Activated T-cell treated with anti-CD3 and anti-CD28 coated beads, Interleukin-2, amount 50 U/mL, for 72 hours (primary cell): ENCODE measurements at regions not wholly inside any gene's neighbourhood (a gene's known extent, or its start where the extent isn't known, plus 50 kb on each side); places are given as distances from the start of the nearest gene placed in this dataset.

Source experiments
- ATAC-seq, 2 donors: fragments of 150-1000 bp; cut with Tn5 transposase; replicated peaks in 1 of 2; 2 replicates each; pipeline ENCODE4 v1.10.0; 2021; ENCODE audit warnings: moderate library complexity in 2 of 2, mild to moderate bottlenecking in 1 of 2
- DNase-seq, 2 donors: peaks; one replicate each; pipeline ENCODE4 v3.0.0; 2021 to 2022; ENCODE audit warnings: mixed read lengths in 1 of 2
- H3K27ac Mint-ChIP-seq: one replicate; pipeline ENCODE4 v1.8.0; 2022; ENCODE audit warnings: mild to moderate bottlenecking, moderate library complexity, mixed read lengths
- H3K27me3 Mint-ChIP-seq: one replicate; pipeline ENCODE4 v1.8.0; 2022; ENCODE audit warnings: low read depth, mixed read lengths
- H3K36me3 Mint-ChIP-seq, 2 donors: one replicate each; pipeline ENCODE4 v1.8.0; 2022; ENCODE audit warnings: mixed read lengths in 2 of 2, mild to moderate bottlenecking in 1 of 2; ENCODE audit not compliant: insufficient read depth in 2 of 2
- H3K4me1 Mint-ChIP-seq: one replicate; pipeline ENCODE4 v1.8.0; 2022; ENCODE audit warnings: low read depth, mixed read lengths
- H3K4me3 Mint-ChIP-seq, 2 donors: one replicate each; pipeline ENCODE4 v1.8.0; 2022; ENCODE audit warnings: mild to moderate bottlenecking in 2 of 2, mixed read lengths in 2 of 2, moderate library complexity in 2 of 2
- H3K9me3 Mint-ChIP-seq, 2 donors: one replicate each; pipeline ENCODE4 v1.8.0; 2022; ENCODE audit warnings: mixed read lengths in 2 of 2

- peaks cover 22% of the 10 kb centered on the region for H3K27me3 Mint-ChIP-seq
- no peak overlapping the region for H3K4me3 Mint-ChIP-seq
- no peaks in the 10 kb centered on the region for H3K36me3 Mint-ChIP-seq
- no peaks in the 10 kb centered on the region for H3K9me3 Mint-ChIP-seq
- DNase-seq (no peak), ATAC-seq (no peak)
- no peak overlapping the region for H3K27ac Mint-ChIP-seq
- H3K4me1 Mint-ChIP-seq: no peaks in the 10 kb centered on the region
Observed at GRCh38 chr2:237194081-237194480, 108.4 kb downstream of the COPS8 start.

- H3K27ac Mint-ChIP-seq: no peak overlapping the region
- no peaks in the 10 kb centered on the region for H3K9me3 Mint-ChIP-seq
- peaks cover 22% of the 10 kb centered on the region for H3K27me3 Mint-ChIP-seq
- ATAC-seq (no peak), DNase-seq (no peak)
- no peak overlapping the region for H3K4me3 Mint-ChIP-seq
- H3K36me3 Mint-ChIP-seq: no peaks in the 10 kb centered on the region
- no peaks in the 10 kb centered on the region for H3K4me1 Mint-ChIP-seq
Observed at GRCh38 chr2:237194906-237195305, 109.2 kb downstream of the COPS8 start.

GRCh38 chr2:237195396-237196120, 109.9 kb downstream of the COPS8 start:
- H3K9me3 Mint-ChIP-seq: no peaks in the 10 kb centered on the region
- no peaks in the 10 kb centered on the region for H3K36me3 Mint-ChIP-seq
- H3K4me3 Mint-ChIP-seq: no peak overlapping the region
- peaks cover 28% of the 10 kb centered on the region for H3K27me3 Mint-ChIP-seq
- DNase-seq (no peak), ATAC-seq (no peak)
- no peak overlapping the region for H3K27ac Mint-ChIP-seq
- no peaks in the 10 kb centered on the region for H3K4me1 Mint-ChIP-seq

GRCh38 chr2:237196409-237196808, 110.7 kb downstream of the COPS8 start:
- no peak for ATAC-seq
- no peaks in the 10 kb centered on the region for H3K9me3 Mint-ChIP-seq
- H3K27ac Mint-ChIP-seq: no peak overlapping the region
- no peak for DNase-seq
- no peaks in the 10 kb centered on the region for H3K4me1 Mint-ChIP-seq
- no peaks in the 10 kb centered on the region for H3K36me3 Mint-ChIP-seq
- no peak overlapping the region for H3K4me3 Mint-ChIP-seq
- peaks cover 28% of the 10 kb centered on the region for H3K27me3 Mint-ChIP-seq

- Mint-ChIP-seq H3K9me3 (no peaks in the 10 kb centered on the region), H3K4me1 (peaks cover 5% of the 10 kb centered on the region), H3K36me3 (no peaks in the 10 kb centered on the region), H3K4me3 (no peak overlapping the region), H3K27me3 (peaks cover 28% of the 10 kb centered on the region), H3K27ac (no peak overlapping the region)
- DNase-seq: no peak
- no peak for ATAC-seq
Observed at GRCh38 chr2:237196866-237197618, 111.4 kb downstream of the COPS8 start.

GRCh38 chr2:237198164-237198855, 112.6 kb downstream of the COPS8 start:
- Mint-ChIP-seq H3K27me3 (peaks cover 26% of the 10 kb centered on the region), H3K4me1 (peaks cover 9% of the 10 kb centered on the region), H3K36me3 (no peaks in the 10 kb centered on the region), H3K9me3 (no peaks in the 10 kb centered on the region), H3K27ac (no peak overlapping the region), H3K4me3 (no peak overlapping the region)
- DNase-seq (no peak), ATAC-seq (no peak)

GRCh38 chr2:237199082-237199481, 113.4 kb downstream of the COPS8 start:
- Mint-ChIP-seq H3K36me3 (no peaks in the 10 kb centered on the region), H3K4me1 (peaks cover 9% of the 10 kb centered on the region), H3K27me3 (peaks cover 32% of the 10 kb centered on the region), H3K27ac (no peak overlapping the region), H3K9me3 (no peaks in the 10 kb centered on the region), H3K4me3 (no peak overlapping the region)
- ATAC-seq: no peak
- no peak for DNase-seq

- no peak for ATAC-seq
- Mint-ChIP-seq H3K4me3 (no peak overlapping the region), H3K27ac (no peak overlapping the region), H3K27me3 (peaks cover 34% of the 10 kb centered on the region), H3K9me3 (no peaks in the 10 kb centered on the region), H3K4me1 (peaks cover 9% of the 10 kb centered on the region), H3K36me3 (no peaks in the 10 kb centered on the region)
- DNase-seq: no peak
Observed at GRCh38 chr2:237199577-237199976, 113.9 kb downstream of the COPS8 start.

- H3K4me3 Mint-ChIP-seq: no peak overlapping the region
- H3K27me3 Mint-ChIP-seq: peaks cover 43% of the 10 kb centered on the region
- H3K36me3 Mint-ChIP-seq: no peaks in the 10 kb centered on the region
- no peak overlapping the region for H3K27ac Mint-ChIP-seq
- ATAC-seq (no peak), DNase-seq (no peak)
- no peaks in the 10 kb centered on the region for H3K9me3 Mint-ChIP-seq
- H3K4me1 Mint-ChIP-seq: peaks cover 9% of the 10 kb centered on the region
Observed at GRCh38 chr2:237200462-237200861, 114.8 kb downstream of the COPS8 start.

GRCh38 chr2:237201461-237202287, 116.0 kb downstream of the COPS8 start:
- Mint-ChIP-seq H3K4me3 (no peak overlapping the region), H3K4me1 (peaks cover 9% of the 10 kb centered on the region), H3K9me3 (no peaks in the 10 kb centered on the region), H3K27me3 (peaks cover 35% of the 10 kb centered on the region), H3K36me3 (no peaks in the 10 kb centered on the region), H3K27ac (no peak overlapping the region)
- peak; percentile 26 to 49 for DNase-seq
- ATAC-seq: peak; percentile 86 to 87

- no peak for DNase-seq
- no peaks in the 10 kb centered on the region for H3K36me3 Mint-ChIP-seq
- no peak overlapping the region for H3K27ac Mint-ChIP-seq
- no peak for ATAC-seq
- no peaks in the 10 kb centered on the region for H3K9me3 Mint-ChIP-seq
- no peak overlapping the region for H3K4me3 Mint-ChIP-seq
- H3K4me1 Mint-ChIP-seq: peaks cover 9% of the 10 kb centered on the region
- H3K27me3 Mint-ChIP-seq: peaks cover 40% of the 10 kb centered on the region
Observed at GRCh38 chr2:237202288-237203030, 116.8 kb downstream of the COPS8 start.

GRCh38 chr2:237205043-237205541, 119.4 kb downstream of the COPS8 start:
- DNase-seq (no peak), ATAC-seq (no peak)
- Mint-ChIP-seq H3K4me1 (peaks cover 9% of the 10 kb centered on the region), H3K27me3 (peaks cover 46% of the 10 kb centered on the region), H3K36me3 (no peaks in the 10 kb centered on the region), H3K9me3 (no peaks in the 10 kb centered on the region), H3K27ac (no peak overlapping the region), H3K4me3 (no peak overlapping the region)
